Tibial artery (tissue), 4 donors: ENCODE measurements at regions not wholly inside any gene's neighbourhood (a gene's known extent, or its start where the extent isn't known, plus 50 kb on each side); places are given as distances from the start of the nearest gene placed in this dataset.

Experiments
- DNase-seq, 2 donors: peaks; one replicate each; pipeline ENCODE4 v3.0.0-alpha.2; 2019
- H3K27ac ChIP-seq, 2 donors: fragments of 200-600 bp; sonication (generic) in 1 of 2; 1 replicate in 1 of 2; 2 replicates in 1 of 2; pipeline ENCODE4 v1.5.1; 2018 to 2019; ENCODE audit warnings: mild to moderate bottlenecking in 1 of 2
- H3K27me3 ChIP-seq, 2 donors: fragments of 200-600 bp; sonication (generic) in 1 of 2; one replicate each; pipeline versions ENCODE4 v1.5.1 to v1.6.0; 2016 to 2019
- H3K36me3 ChIP-seq, 3 donors: fragments of 200-600 bp; sonication (generic) in 2 of 3; one replicate each; pipeline ENCODE4 v1.5.1; 2016 to 2019; ENCODE audit warnings: mild to moderate bottlenecking in 2 of 3
- H3K4me1 ChIP-seq, 4 donors: fragments of 200-600 bp; sonication (generic) in 2 of 4; 1 replicate in 3 of 4; 2 replicates in 1 of 4; pipeline ENCODE4 v1.5.1; 2016 to 2019
- H3K4me3 ChIP-seq, 2 donors: fragments of 200-600 bp; sonication (generic) in 1 of 2; 1 replicate in 1 of 2; 2 replicates in 1 of 2; pipeline ENCODE4 v1.5.1; 2018 to 2019; ENCODE audit warnings: mild to moderate bottlenecking in 2 of 2
- H3K9me3 ChIP-seq, 3 donors: fragments of 200-600 bp; sonication (generic) in 1 of 3; one replicate each; pipeline ENCODE4 v1.5.1; 2016 to 2019
- intact Hi-C: fragments of 100-400 bp; cut with DNase I; formaldehyde crosslinking; loops from one replicate; pipeline ENCODE4 v1.15.0; 2023; ENCODE audit warnings: low total_unique reads
- TF ChIP-seq, protein P1 (sequence below), 2 experiments: fragments of 200-600 bp in 1 of 2; fragments of 450-650 bp in 1 of 2; IDR thresholded peaks; one replicate each; pipeline ENCODE4 v1.5.1; 2017 to 2019; ENCODE audit warnings: antibody characterized with exemption in 2 of 2, mild to moderate bottlenecking in 1 of 2, moderate library complexity in 1 of 2

DNA sequence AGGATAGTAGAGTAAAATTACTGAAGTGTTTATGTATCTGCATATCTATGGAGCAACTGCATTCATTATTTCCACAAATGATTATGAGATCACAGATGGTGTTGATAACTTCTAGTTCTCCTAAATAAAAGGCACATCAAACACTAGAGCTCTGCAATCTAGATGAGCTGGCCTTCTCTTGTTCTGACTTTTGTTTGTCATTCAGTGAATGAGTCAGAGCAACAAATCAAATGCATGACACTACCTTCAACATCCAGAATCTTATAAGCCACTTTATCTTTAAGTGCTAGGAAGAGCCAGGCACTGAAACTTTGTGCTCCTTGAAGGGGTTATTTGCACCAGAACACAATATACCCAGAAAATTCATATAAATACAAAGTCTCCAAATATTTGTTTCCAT lies 456.0 kb downstream of the PCDH17 start:
- Histone ChIP-seq H3K9me3 (no peaks in the 10 kb centered on the region), H3K4me3 (no peak overlapping the region), H3K27ac (no peak overlapping the region), H3K27me3 (no peaks in the 10 kb centered on the region), H3K4me1 (no peaks in the 10 kb centered on the region), H3K36me3 (no peaks in the 10 kb centered on the region)
- TF ChIP-seq, protein P1, sequence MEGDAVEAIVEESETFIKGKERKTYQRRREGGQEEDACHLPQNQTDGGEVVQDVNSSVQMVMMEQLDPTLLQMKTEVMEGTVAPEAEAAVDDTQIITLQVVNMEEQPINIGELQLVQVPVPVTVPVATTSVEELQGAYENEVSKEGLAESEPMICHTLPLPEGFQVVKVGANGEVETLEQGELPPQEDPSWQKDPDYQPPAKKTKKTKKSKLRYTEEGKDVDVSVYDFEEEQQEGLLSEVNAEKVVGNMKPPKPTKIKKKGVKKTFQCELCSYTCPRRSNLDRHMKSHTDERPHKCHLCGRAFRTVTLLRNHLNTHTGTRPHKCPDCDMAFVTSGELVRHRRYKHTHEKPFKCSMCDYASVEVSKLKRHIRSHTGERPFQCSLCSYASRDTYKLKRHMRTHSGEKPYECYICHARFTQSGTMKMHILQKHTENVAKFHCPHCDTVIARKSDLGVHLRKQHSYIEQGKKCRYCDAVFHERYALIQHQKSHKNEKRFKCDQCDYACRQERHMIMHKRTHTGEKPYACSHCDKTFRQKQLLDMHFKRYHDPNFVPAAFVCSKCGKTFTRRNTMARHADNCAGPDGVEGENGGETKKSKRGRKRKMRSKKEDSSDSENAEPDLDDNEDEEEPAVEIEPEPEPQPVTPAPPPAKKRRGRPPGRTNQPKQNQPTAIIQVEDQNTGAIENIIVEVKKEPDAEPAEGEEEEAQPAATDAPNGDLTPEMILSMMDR (IDR thresholded peaks at IDR 0.05) = no peak
- intact Hi-C loops = no loop called here
- DNase-seq = no peak

DNA sequence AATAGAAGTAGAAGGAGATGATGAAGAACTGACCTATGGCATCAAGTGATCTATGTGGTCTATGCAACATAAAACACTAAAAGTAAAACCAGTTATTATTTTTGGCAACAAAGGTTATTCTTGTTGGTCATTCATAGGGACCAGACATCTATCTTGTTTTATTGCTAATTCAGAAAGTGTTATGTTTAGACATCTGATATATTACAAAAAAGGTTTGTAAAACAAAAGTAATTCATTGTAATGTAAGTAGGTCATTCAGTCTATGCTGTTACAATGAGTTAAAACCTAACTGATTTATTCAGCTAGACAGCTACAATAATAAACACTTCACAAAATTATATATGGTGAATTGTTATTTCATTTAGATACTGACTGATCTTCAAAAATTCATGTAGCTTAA lies 461.9 kb downstream of the PCDH17 start:
- no peak overlapping the region for H3K4me3 ChIP-seq
- intact Hi-C loops = no loop called here
- no peaks in the 10 kb centered on the region for H3K36me3 ChIP-seq
- H3K27me3 ChIP-seq = no peaks in the 10 kb centered on the region
- H3K27ac ChIP-seq = no peak overlapping the region
- DNase-seq = no peak
- H3K9me3 ChIP-seq = no peaks in the 10 kb centered on the region
- H3K4me1 ChIP-seq = no peaks in the 10 kb centered on the region
- TF ChIP-seq, protein P1 (IDR thresholded peaks at IDR 0.05) = no peak

- no peaks in the 10 kb centered on the region for H3K27me3 ChIP-seq
- no peak overlapping the region for H3K4me3 ChIP-seq
- DNase-seq = no peak
- intact Hi-C loops = no loop called here
- no peaks in the 10 kb centered on the region for H3K36me3 ChIP-seq
- TF ChIP-seq, protein P1 (IDR thresholded peaks at IDR 0.05) = no peak
- no peaks in the 10 kb centered on the region for H3K4me1 ChIP-seq
- no peak overlapping the region for H3K27ac ChIP-seq
- H3K9me3 ChIP-seq = no peaks in the 10 kb centered on the region
Measured at GRCh38 chr13:58097831-58098230, 466.3 kb downstream of the PCDH17 start.

DNA sequence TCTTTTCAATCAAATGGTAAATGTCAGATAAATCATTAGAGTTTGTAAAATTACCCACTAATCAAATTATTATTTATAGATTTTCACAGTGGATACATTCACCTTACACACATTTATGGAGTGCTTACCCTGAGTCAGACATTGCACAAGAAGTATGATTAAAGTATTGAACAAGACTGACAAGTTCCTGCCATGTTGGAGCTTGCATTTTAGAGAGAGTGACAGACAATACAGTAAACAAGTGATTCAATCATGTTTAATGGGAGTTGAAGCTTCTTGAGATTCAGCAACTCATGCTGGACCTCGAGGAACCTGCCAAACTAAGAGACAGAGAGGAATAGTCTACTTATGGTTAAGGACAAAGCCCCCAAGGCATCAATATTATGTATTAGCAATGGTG lies 487.8 kb downstream of the PCDH17 start:
- H3K4me1 ChIP-seq = no peaks in the 10 kb centered on the region
- intact Hi-C loops = no loop called here
- H3K27me3 ChIP-seq = no peaks in the 10 kb centered on the region
- TF ChIP-seq, protein P1 (IDR thresholded peaks at IDR 0.05) = no peak
- no peaks in the 10 kb centered on the region for H3K9me3 ChIP-seq
- no peak overlapping the region for H3K4me3 ChIP-seq
- H3K27ac ChIP-seq = no peak overlapping the region
- H3K36me3 ChIP-seq = no peaks in the 10 kb centered on the region
- no peak for DNase-seq

GRCh38 chr13:58119804-58120203 lies 488.3 kb downstream of the PCDH17 start:
- no peaks in the 10 kb centered on the region for H3K27me3 ChIP-seq
- no peak overlapping the region for H3K27ac ChIP-seq
- no peaks in the 10 kb centered on the region for H3K9me3 ChIP-seq
- TF ChIP-seq, protein P1 (IDR thresholded peaks at IDR 0.05) = no peak
- no peak for DNase-seq
- no peak overlapping the region for H3K4me3 ChIP-seq
- intact Hi-C loops = no loop called here
- no peaks in the 10 kb centered on the region for H3K4me1 ChIP-seq
- no peaks in the 10 kb centered on the region for H3K36me3 ChIP-seq

- Histone ChIP-seq H3K27ac (no peak overlapping the region), H3K9me3 (no peaks in the 10 kb centered on the region), H3K4me3 (no peak overlapping the region), H3K27me3 (no peaks in the 10 kb centered on the region), H3K4me1 (no peaks in the 10 kb centered on the region), H3K36me3 (no peaks in the 10 kb centered on the region)
- intact Hi-C loops = no loop called here
- TF ChIP-seq, protein P1 (IDR thresholded peaks at IDR 0.05) = no peak
- no peak for DNase-seq
Measured at GRCh38 chr13:58126496-58126895, 495.0 kb downstream of the PCDH17 start.
